OCI-LY1 (cell line): ENCODE measurements at regions not wholly inside any gene's neighbourhood (a gene's known extent, or its start where the extent isn't known, plus 50 kb on each side); places are given as distances from the start of the nearest gene placed in this dataset.

ENCODE experiments used
- H2AFZ ChIP-seq: fragments of 200-600 bp; sonication (generic), shearing (Covaris generic); 2 replicates; pipeline ENCODE4 v1.6.0; 2014; ENCODE audit warnings: antibody characterized with exemption, mild to moderate bottlenecking, low read length
- H3F3A ChIP-seq: fragments of 200-600 bp; sonication (generic), shearing (Covaris generic); 2 replicates; pipeline ENCODE4 v1.6.0; 2014; ENCODE audit warnings: mild to moderate bottlenecking, antibody characterized with exemption, low read length, moderate library complexity; ENCODE audit not compliant: insufficient read depth
- H3K27ac ChIP-seq: fragments of 200-600 bp; sonication (generic); 2 replicates; pipeline ENCODE4 v1.5.1; 2014; ENCODE audit warnings: low read length, mixed run types, mild to moderate bottlenecking, low read depth; ENCODE audit not compliant: poor library complexity, severe bottlenecking
- H3K27me3 ChIP-seq: fragments of 200-600 bp; sonication (generic); 2 replicates; pipeline ENCODE4 v1.6.0; 2014; ENCODE audit warnings: antibody characterized with exemption, mild to moderate bottlenecking, low read length, moderate library complexity; ENCODE audit not compliant: insufficient read depth
- H3K36me3 ChIP-seq: fragments of 200-600 bp; sonication (generic); 2 replicates; pipeline ENCODE4 v1.6.1; 2014; ENCODE audit warnings: mild to moderate bottlenecking, antibody characterized with exemption, low read length, moderate library complexity, mixed read lengths; ENCODE audit not compliant: insufficient read depth
- H3K4me1 ChIP-seq: fragments of 200-600 bp; sonication (generic); 2 replicates; pipeline ENCODE4 v1.5.1; 2014; ENCODE audit warnings: mild to moderate bottlenecking, low read length, moderate library complexity; ENCODE audit not compliant: insufficient read depth, severe bottlenecking
- H3K4me2 ChIP-seq: fragments of 200-600 bp; sonication (generic), shearing (Covaris generic); 2 replicates; pipeline ENCODE4 v1.6.1; 2014; ENCODE audit warnings: low read length
- H3K4me3 ChIP-seq: fragments of 200-600 bp; sonication (generic); 2 replicates; pipeline ENCODE4 v1.5.1; 2014; ENCODE audit warnings: low read length, low read depth, mild to moderate bottlenecking, mixed read lengths; ENCODE audit not compliant: poor library complexity, severe bottlenecking
- H3K79me2 ChIP-seq: fragments of 200-600 bp; shearing (Covaris generic); 2 replicates; pipeline ENCODE4 v1.6.1; 2016; ENCODE audit warnings: mixed run types, low read length, mixed read lengths; ENCODE audit not compliant: insufficient read depth
- H3K9ac ChIP-seq: fragments of 200-600 bp; sonication (generic), shearing (Covaris generic); 2 replicates; pipeline ENCODE4 v1.6.1; 2014; ENCODE audit warnings: mild to moderate bottlenecking, low read length, mixed read lengths
- H3K9me2 ChIP-seq: fragments of 200-600 bp; sonication (generic), shearing (Covaris generic); 2 replicates; pipeline ENCODE4 v1.6.1; 2014; ENCODE audit warnings: low read depth, mild to moderate bottlenecking, low read length, mixed read lengths
- H3K9me3 ChIP-seq: fragments of 200-600 bp; shearing (Covaris generic); 2 replicates; pipeline ENCODE4 v1.6.1; 2014; ENCODE audit warnings: low read length, mixed read lengths
- H4K20me1 ChIP-seq: fragments of 200-600 bp; sonication (generic), shearing (Covaris generic); 2 replicates; pipeline ENCODE4 v1.6.0; 2016; ENCODE audit warnings: mild to moderate bottlenecking, low read length; ENCODE audit not compliant: insufficient read depth
- CTCF ChIP-seq: fragments of 200-600 bp; sonication (generic), shearing (Covaris generic); IDR thresholded peaks from 2 replicates; pipeline ENCODE4 v1.5.1; 2017; ENCODE audit warnings: mild to moderate bottlenecking, antibody characterized with exemption, low read length, moderate library complexity, mixed read lengths
- EZH2 ChIP-seq: fragments of 200-600 bp; sonication (generic), shearing (Covaris generic); IDR thresholded peaks from 2 replicates; pipeline ENCODE4 v1.8.0; 2017; ENCODE audit warnings: borderline replicate concordance, mixed run types, mild to moderate bottlenecking, antibody characterized with exemption, low read length, moderate library complexity, mixed read lengths

- no peak overlapping the region for H3K9ac ChIP-seq
- H3K9me2 ChIP-seq = no peaks in the 10 kb centered on the region
- H3K36me3 ChIP-seq = no peaks in the 10 kb centered on the region
- no peaks in the 10 kb centered on the region for H4K20me1 ChIP-seq
- no peak overlapping the region for H3K4me2 ChIP-seq
- H3K27ac ChIP-seq = no peak overlapping the region
- TF ChIP-seq EZH2 = no peak
- no peak for TF ChIP-seq CTCF
- H3K27me3 ChIP-seq = no peaks in the 10 kb centered on the region
- no peaks in the 10 kb centered on the region for H3K79me2 ChIP-seq
- H3K4me1 ChIP-seq = no peaks in the 10 kb centered on the region
- H3K9me3 ChIP-seq = no peaks in the 10 kb centered on the region
- no peak overlapping the region for H2AFZ ChIP-seq
- H3F3A ChIP-seq = no peaks in the 10 kb centered on the region
- no peak overlapping the region for H3K4me3 ChIP-seq
Observed at GRCh38 chr11:32229576-32230240, 138.8 kb downstream of the RCN1 start.

- Histone ChIP-seq H3K9ac (no peak overlapping the region), H3F3A (no peaks in the 10 kb centered on the region), H3K4me2 (no peak overlapping the region), H3K36me3 (no peaks in the 10 kb centered on the region), H3K27me3 (no peaks in the 10 kb centered on the region), H3K9me2 (no peaks in the 10 kb centered on the region), H3K9me3 (no peaks in the 10 kb centered on the region), H3K4me1 (no peaks in the 10 kb centered on the region), H3K4me3 (no peak overlapping the region), H3K79me2 (no peaks in the 10 kb centered on the region), H3K27ac (no peak overlapping the region), H2AFZ (no peak overlapping the region), H4K20me1 (no peaks in the 10 kb centered on the region)
- TF ChIP-seq EZH2 = no peak
- peak; percentile 71 for TF ChIP-seq CTCF
Observed at GRCh38 chr11:32231909-32232493, 141.1 kb downstream of the RCN1 start.

GRCh38 chr11:32232516-32232915 lies 141.6 kb downstream of the RCN1 start:
- no peak overlapping the region for H3K4me3 ChIP-seq
- H4K20me1 ChIP-seq = no peaks in the 10 kb centered on the region
- no peak for TF ChIP-seq CTCF
- no peak for TF ChIP-seq EZH2
- H3K4me2 ChIP-seq = no peak overlapping the region
- no peaks in the 10 kb centered on the region for H3F3A ChIP-seq
- no peaks in the 10 kb centered on the region for H3K27me3 ChIP-seq
- no peak overlapping the region for H3K9ac ChIP-seq
- H3K27ac ChIP-seq = no peak overlapping the region
- no peaks in the 10 kb centered on the region for H3K4me1 ChIP-seq
- H3K79me2 ChIP-seq = no peaks in the 10 kb centered on the region
- no peak overlapping the region for H2AFZ ChIP-seq
- H3K36me3 ChIP-seq = no peaks in the 10 kb centered on the region
- H3K9me2 ChIP-seq = no peaks in the 10 kb centered on the region
- no peaks in the 10 kb centered on the region for H3K9me3 ChIP-seq
